NCI-H146 treated with DMSO at 0.1 percent for 48 hours (cell line): ENCODE measurements at regions not wholly inside any gene's neighbourhood (a gene's known extent, or its start where the extent isn't known, plus 50 kb on each side); places are given as distances from the start of the nearest gene placed in this dataset.

Experiments used
- DNase-seq: peaks from one replicate; lab custom pipeline; 2025; ENCODE audit not compliant: unreplicated experiment; lab: John Stamatoyannopoulos, UW

DNA sequence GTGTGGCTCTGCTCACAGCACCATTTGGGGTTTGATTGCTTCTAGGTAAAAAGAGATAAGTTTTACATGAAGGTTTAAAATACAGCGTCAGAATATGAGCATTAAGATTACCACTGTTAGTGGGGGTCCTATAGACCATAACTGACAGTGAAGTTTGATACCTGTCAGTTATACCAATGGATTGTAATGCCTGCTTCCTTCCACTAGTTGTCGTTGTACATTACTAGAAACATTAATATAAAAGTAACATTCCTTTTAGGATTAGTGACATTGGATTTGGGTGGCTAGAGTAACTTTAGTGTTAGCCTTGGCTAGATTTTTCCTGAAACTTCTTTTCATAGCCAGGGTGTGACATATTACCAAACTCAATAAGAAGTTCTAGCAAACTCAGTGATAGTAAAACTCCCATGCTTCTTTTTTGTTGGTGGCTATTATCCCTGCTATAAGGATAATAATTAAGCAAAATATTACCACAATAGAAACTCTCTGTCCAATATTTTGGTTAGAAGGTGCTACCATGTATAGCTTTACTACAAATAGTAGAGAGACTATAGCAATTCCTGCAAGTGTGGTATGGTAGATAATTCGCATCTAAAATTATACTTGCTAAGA lies 57.1 kb downstream of the FAM181B start:
- no peak for DNase-seq

DNA sequence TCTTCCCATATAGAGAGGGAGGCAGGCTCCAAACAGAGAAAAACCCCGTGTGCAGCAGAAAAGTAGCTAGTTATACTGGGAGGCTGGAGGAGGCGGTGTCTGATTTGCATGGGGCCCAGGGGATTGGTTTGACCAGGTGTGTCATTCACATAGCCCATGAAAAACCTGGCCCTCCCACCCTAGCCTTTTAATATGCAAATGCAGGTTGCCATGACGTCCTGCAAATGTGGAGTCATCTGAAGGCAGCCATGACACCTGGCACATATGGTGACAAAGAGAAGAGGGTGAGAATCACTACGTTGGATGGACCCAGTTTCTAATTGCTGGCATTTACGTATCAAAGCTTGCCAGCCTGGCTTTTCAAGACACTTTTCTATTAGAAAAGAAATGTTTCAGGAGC lies 57.8 kb downstream of the FAM181B start:
- no peak for DNase-seq

GRCh38 chr11:82673631-82674030 lies 60.0 kb downstream of the FAM181B start:
- DNase-seq: no peak

DNA sequence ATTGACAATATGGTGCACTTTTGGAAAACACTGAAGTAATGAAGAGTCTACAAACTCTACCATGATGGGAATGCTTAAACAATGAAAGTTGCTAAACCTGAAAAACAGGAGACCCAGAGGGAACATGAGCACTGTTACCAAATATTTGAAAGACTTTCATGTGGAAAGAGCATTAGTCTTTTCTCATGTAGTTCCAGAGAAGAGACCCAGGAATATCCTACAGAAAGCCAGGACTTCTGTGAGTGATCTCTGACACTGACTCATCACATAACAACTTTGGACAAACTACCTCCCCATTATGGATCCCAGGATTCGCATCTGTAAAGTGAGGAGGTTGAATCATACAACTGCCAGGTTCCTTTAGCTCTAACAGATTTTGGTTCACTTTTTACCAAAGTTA lies 62.2 kb downstream of the FAM181B start:
- DNase-seq: no peak

- DNase-seq: no peak
Observed at GRCh38 chr11:82663535-82663934, 70.1 kb downstream of the FAM181B start.

DNA sequence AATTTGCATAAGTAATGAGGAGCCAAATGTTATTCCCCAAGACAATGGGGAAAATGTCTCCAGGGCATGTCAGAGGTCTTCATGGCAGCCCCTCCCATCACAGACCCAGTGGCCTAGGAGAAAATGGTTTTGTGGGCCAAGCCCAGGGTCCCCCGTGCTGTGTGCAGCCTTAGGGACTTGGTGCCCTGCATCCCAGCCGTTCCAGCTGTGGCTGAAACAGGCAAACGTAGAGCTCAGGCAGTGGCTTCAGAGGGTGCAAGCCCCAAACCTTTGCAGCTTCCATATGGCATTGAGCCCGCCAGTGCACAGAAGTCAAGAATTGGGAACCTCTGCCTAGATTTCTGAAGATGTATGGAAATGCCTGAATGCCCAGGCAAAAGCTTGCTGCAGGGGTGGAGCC lies 79.9 kb downstream of the FAM181B start:
- DNase-seq: no peak

- no peak for DNase-seq
Observed at GRCh38 chr11:82639251-82639650, 94.4 kb downstream of the FAM181B start.

DNA sequence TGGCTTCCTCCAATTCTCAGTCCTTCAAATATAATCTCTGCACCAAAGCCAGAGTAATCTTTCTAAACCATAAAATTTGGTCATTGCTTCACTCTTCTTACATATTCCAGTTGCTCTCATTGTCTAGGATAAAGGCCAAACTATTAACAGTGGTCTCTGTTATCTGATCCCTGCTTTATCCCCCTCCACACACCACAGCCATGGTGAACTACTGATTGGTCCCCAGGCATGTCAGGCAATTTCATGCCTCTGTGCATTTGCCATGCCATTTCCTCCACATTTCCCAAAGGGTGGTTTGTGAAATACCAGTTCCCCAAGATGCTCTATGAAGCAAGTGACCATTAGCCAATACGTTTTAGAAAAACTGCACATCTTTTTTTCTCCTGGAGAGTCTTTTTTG lies 97.0 kb downstream of the FAM181B start:
- DNase-seq: no peak

GRCh38 chr11:82634091-82634490 lies 99.6 kb downstream of the FAM181B start:
- no peak for DNase-seq

DNA sequence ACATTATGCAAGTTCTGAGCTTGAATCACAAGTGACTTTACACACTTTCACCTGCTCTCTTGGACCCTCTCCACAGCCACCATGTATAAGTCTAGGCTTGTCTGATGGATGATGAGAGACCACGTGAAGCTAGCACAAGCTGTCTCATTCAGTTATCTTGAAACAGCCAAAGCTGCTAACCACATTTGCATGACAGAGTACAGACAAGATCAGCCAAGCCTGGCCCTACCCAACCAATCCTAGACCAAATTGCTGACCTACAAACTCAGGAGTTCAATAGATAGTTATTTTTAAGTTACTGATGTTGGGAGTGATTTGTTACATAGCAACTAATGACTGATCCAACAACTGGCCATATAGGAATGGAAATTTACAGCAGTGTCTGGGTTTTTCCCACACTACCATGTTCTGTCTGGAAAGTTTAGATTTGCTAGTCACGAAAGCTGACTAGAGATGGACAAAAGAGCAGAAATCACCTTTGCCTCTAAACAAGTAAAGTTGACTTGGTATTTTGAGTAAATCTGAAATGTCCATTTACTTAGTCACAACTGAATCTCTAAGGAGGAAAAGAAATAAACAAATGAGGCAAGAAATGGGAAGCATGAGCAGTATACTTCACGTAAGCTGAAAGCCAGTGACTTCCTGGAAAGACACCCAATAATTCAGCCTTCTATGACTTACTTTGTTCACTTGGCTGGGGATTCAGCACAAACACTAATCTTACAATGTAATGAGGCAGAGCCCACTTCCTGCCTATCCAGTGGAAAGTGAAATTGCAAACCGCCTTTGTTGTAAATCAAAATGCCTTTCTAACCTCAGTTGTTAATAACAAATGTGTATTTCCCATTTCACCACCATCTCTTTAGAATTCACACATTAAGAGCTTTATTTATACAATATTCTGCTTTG lies 101.7 kb downstream of the FAM181B start:
- no peak for DNase-seq

GRCh38 chr11:82610671-82611070 lies 123.0 kb downstream of the FAM181B start:
- DNase-seq: no peak

DNA sequence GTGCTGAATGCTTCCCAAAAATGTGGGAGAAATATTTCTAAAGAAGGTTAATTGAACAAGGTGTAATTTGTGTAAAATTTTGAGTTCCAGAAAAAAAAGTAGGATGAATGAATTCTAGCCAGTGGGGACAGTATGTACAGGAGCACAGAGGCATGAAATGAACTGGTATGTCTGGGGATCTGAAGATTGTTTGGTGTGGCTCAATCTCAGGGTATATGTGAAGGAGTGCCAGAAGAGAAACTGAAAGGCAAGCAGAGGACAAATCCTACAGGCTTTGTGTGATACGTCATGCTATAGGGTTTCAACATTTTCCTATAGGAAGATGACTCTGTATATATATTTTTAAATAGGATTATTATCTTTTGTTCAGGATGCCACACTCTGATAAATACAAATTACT lies 126.9 kb downstream of the FAM181B start:
- no peak for DNase-seq

- DNase-seq: no peak
Observed at GRCh38 chr11:82601711-82602110, 132.0 kb downstream of the FAM181B start.

- no peak for DNase-seq
Observed at GRCh38 chr11:82599836-82600235, 133.8 kb downstream of the FAM181B start.

- no peak for DNase-seq
Observed at GRCh38 chr11:82586581-82586980, 147.1 kb downstream of the FAM181B start.

- DNase-seq: no peak
Observed at GRCh38 chr11:82577246-82577645, 156.4 kb downstream of the FAM181B start.

GRCh38 chr11:82560836-82561235 lies 172.8 kb downstream of the FAM181B start:
- no peak for DNase-seq

- no peak for DNase-seq
Observed at GRCh38 chr11:82559609-82560008, 174.1 kb downstream of the FAM181B start.

DNA sequence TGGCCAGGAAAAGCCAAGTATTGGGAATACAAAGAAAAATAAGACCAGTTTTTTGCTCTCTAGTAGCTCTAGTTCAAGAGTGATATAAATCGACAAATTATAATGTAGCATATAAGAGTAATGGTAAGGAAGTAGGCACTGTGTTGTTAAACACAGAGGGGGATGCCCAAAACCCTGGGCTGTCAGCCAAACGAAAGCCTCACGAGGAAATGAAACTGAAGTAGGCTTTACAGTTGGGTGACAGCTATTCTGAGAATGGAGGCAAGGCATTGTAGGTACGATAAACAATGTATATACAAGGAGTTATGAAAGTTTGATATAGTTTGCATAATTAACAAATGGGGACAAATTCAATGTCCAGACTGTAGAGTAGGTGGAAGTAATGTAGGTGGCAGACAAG lies 176.4 kb downstream of the FAM181B start:
- no peak for DNase-seq

GRCh38 chr11:82556210-82556609 lies 177.5 kb downstream of the FAM181B start:
- DNase-seq: no peak

DNA sequence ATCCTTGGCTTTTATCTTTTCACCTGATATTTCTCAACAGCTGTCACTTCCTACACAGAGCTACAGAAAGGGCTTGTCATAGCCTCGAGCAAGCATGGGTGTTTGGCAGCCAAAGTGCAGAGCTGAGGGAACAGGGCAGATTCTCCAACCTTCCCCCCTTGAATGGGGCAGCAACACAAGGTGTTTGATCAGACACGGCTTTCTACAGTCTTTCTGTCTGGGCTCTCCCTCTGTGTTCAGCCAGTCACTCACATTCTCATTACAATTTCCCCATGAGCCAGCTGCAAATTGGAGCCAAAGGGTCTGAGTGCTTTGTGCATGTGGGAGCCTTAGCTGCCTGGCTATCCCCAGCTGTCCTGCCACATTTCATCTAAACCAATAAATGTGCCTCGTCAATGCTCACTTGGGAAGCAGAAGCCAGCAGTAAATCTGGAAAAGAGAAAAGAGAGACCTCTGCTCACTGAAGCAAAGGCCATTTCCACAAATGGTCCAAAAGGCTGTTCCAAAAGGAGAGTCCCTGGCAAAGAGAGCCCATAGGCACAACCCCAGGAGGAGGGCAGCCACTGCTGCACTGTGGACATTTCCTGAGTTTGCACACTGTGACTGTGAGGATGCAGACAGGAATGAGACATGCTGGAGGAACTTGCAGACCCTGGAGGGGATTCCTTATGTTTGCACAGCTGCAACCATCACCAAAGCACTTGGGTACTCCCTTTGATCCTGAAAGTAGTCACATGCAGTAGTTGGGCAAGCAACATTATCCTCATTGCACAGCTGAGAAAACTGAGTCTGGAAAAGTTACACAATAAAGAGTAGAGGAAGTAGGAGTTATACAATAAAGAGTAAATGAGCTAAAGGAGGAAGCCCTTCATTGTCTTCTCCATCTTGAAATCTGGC lies 186.8 kb downstream of the FAM181B start:
- no peak for DNase-seq

GRCh38 chr11:82539669-82540068 lies 194.0 kb downstream of the FAM181B start:
- DNase-seq: no peak
